ENCODE measurements at regions not wholly inside any gene's neighbourhood (a gene's known extent, or its start where the extent isn't known, plus 50 kb on each side); places are given as distances from the start of the nearest gene placed in this dataset.
"Not testable (repeated sequence)": the region's sequence is repeated elsewhere in the genome, so short reads cannot be mapped to it uniquely, and the experiment has no call there.

DNA sequence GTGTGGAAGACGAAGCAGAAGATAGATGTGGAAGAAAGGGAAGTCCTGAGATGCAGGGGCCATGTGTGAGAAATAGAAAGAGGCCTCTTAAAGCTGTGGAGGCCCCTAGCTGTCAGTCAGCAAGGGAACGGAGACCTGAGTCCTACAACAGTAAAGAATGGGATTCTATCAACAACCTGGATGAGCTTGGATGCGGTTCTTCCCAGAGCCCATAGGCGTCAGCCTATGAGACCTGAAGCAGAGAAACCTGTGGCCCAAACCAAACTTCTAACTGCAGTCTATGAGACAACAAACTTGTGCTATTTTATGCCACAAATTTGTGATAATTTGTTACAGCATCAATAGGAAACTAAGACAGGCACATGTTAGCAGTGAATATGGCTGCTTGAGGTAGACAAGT lies 583.7 kb downstream of the ADCYAP1 start:
- DNase-seq (ENCODE audit: low read depth in 3 of 3) = no peak

- DNase-seq (ENCODE audit: low read depth in 3 of 3) = no peak
Observed at GRCh38 chr18:1488957-1489356, 584.3 kb downstream of the ADCYAP1 start.

- DNase-seq (ENCODE audit: low read depth in 3 of 3) = no peak
Observed at GRCh38 chr18:1495387-1495786, 590.7 kb downstream of the ADCYAP1 start.

- DNase-seq (ENCODE audit: low read depth in 3 of 3) = no peak
Observed at GRCh38 chr18:1496096-1496495, 591.4 kb downstream of the ADCYAP1 start.

DNA sequence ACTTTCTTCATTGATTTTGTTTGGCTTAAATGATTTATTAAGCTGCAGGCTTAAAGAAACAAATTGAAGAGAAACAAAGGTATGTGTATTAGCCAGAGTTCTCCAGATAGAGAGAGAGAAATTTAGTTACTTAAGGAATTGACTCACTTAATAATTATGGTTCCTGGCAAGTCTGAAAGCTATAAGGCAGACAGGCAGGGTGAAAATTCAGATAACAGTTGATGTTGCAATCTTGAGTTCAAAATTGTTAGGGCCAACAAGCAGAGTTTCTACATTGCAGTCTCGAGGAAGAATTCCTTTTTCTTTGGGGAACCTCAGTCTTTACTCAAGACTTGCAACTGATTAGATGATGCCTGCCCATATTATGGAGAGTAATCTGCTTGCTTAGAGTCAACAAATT lies 593.5 kb downstream of the ADCYAP1 start:
- no peak for DNase-seq (ENCODE audit: low read depth in 3 of 3)

DNA sequence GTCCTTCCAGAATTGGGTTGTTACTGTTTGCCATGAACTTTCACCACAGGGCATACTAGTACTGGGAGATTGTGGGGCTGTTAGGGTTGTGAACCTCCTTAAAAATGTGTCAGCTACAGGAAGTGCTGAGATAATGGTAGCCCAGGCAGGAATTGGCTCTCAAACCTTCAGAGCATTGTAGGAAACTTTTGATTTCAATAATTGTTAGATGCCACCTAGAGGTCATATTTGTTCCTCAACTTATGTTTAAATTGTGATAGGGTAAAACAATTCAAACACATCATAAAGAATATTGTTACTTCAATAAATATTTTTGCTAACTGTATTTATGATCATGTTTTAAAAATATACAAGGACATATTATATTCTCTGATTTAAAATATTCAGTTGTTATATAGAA lies 594.6 kb downstream of the ADCYAP1 start:
- DNase-seq (ENCODE audit: low read depth in 3 of 3) = no peak

GRCh38 chr18:1503847-1504246 lies 599.2 kb downstream of the ADCYAP1 start:
- DNase-seq (ENCODE audit: low read depth in 3 of 3) = no peak

DNA sequence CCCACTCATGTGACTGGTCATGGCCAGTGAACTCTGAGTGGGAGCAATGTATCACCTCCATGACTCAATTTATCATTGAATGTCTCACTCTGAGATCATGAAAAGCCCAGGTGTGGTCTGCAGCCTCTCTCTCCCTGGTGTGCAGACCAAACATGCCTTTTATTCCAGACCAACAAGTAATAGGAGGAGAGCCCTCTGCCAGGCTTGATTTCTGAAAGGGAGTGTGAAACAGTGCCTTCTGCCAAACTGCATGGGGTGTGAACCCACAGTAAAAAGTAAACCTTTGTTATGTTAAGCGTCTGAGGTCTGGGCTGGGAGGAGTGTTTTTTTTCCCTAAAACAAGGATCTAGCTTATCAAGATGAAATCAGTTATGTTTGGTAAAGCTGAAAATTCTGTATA lies 601.2 kb downstream of the ADCYAP1 start:
- no peak for DNase-seq (ENCODE audit: low read depth in 3 of 3)

GRCh38 chr18:1510542-1511179 lies 606.0 kb downstream of the ADCYAP1 start:
- DNase-seq (ENCODE audit: low read depth in 3 of 3) = no peak

- DNase-seq (ENCODE audit: low read depth in 3 of 3) = no peak
Observed at GRCh38 chr18:1511619-1512311, 607.1 kb downstream of the ADCYAP1 start.

DNA sequence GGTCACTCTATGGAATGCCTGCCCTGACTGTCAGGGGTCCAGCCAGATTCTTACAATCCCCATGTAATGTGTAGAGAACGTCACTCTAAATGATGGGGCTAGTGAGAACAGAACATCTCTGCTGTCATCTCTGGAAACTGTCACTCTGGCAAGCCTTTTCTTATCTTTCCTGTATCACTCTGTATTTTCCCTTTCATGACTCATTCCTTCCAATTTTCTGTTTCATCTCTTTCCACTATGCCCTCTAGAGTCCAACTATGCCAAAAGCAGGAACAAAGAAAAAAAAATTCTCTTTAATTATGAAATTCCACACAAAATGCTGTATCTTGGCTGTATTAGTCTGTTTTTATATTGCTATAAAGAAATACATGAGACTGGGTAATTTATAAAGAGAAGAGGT lies 608.8 kb downstream of the ADCYAP1 start:
- DNase-seq (ENCODE audit: low read depth in 3 of 3) = no peak

DNA sequence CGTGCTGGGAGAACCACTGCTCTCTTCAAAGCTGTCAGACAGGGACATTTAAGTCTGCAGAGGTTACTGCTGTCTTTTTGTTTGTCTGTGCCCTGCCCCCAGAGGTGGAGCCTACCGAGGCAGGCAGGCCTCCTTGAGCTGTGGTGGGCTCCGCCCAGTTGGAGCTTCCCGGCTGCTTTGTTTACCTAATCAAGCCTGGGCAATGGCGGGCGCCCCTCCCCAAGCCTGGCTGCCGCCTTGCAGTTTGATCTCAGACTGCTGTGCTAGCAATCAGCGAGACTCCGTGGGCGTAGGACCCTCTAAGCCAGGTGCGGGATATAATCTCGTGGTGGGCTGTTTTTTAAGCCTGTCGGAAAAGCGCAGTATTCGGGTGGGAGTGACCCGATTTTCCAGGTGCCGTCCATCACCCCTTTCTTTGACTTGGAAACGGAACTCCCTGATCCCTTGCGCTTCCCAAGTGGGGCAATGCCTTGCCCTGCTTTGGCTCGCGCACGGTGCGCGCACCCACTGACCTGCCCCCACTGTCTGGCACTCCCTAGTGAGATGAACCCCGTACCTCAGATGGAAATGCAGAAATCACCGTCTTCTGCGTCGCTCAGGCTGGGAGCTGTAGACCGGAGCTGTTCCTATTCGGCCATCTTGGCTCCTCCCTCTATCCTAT lies 617.0 kb downstream of the ADCYAP1 start:
- not testable (repeated sequence) for DNase-seq (ENCODE audit: low read depth in 3 of 3)

GRCh38 chr18:1522249-1522615 lies 617.6 kb downstream of the ADCYAP1 start:
- DNase-seq (ENCODE audit: low read depth in 3 of 3) = no peak

DNA sequence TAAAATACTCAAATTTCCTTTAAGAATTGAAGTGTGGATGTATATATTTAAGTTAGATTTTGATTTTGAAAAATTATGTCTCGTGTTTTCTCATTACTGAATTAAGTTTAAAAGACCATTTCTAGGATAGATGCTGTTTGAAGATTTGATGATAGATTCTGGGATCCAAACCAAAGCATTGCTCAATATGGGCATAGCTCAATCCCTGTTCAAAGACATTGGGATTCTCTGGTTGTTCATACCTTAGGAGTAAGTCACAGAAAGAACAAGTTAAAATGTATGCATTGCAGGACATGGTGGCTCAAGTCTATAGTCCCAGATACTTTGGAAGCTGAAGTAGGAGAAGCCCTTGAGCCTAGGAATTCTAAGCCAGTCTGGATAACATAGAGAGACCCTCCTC lies 622.3 kb downstream of the ADCYAP1 start:
- no peak for DNase-seq (ENCODE audit: low read depth in 3 of 3)

- no peak for DNase-seq (ENCODE audit: low read depth in 3 of 3)
Observed at GRCh38 chr18:1527805-1528204, 623.1 kb downstream of the ADCYAP1 start.

GRCh38 chr18:1528447-1528846 lies 623.8 kb downstream of the ADCYAP1 start:
- no peak for DNase-seq (ENCODE audit: low read depth in 3 of 3)

- DNase-seq (ENCODE audit: low read depth in 3 of 3) = no peak
Observed at GRCh38 chr18:1528964-1529509, 624.4 kb downstream of the ADCYAP1 start.

GRCh38 chr18:1530650-1531049 lies 626.0 kb downstream of the ADCYAP1 start:
- DNase-seq (ENCODE audit: low read depth in 3 of 3) = no peak

DNA sequence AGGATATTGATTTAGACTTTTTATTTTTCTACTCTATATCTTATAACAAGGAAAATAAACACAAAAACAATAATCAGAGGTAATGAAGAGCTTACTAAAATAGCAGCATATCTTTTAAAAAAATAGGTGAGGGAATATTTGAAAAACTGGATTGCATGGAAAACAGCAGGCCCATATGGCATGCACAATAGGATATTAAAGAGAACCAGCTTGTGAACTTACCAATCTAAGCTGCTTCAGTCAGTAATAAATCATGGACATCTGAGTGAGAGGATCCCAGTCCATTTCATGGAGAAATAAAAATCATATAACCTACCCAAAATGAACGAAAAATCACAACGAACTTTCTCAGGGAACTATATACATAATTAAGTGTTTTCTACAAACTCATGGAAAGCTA lies 634.6 kb downstream of the ADCYAP1 start:
- DNase-seq (ENCODE audit: low read depth in 3 of 3) = no peak

DNA sequence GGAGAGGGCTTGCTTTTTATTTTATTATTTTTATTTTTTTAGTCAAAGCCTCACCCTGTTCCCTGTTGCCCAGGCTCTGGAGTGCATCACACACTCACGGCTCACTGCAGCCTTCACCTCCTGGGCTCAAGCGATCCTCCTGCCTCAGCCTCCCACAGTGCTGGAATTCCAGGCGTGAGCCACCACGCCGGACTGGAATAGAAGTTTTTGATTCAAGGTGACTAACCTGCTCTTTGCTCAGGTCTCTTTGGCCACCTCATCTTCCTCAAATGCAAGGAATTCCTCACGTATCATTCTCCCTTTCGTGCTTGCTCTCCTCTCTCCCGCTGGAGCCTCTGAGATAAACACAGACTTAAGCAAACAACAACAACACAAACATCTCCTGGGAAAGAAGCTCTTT lies 636.8 kb downstream of the ADCYAP1 start:
- DNase-seq (ENCODE audit: low read depth in 3 of 3) = no peak

GRCh38 chr18:1542230-1542774 lies 637.6 kb downstream of the ADCYAP1 start:
- DNase-seq (ENCODE audit: low read depth in 3 of 3) = no peak

DNA sequence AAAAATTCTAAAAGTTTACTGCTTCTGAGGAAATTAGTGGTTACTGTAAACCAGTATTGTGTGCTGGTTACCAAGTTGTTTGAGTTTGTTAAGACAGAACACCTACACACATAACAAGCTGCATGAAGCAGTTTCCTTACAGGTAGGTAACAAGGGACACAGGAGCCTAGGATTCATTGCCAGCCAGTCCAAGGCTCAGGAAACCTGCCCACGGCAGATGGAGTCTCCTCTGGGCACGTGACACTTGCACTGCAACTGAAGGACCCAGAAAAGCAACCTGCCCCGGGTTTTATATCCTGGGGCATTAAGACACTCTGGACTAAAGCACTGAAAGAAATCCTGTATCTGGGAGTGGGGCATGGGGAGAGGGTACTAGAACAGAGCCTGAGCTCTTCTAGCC lies 639.3 kb downstream of the ADCYAP1 start:
- no peak for DNase-seq (ENCODE audit: low read depth in 3 of 3)

- not testable (repeated sequence) for DNase-seq (ENCODE audit: low read depth in 3 of 3)
Observed at GRCh38 chr18:1557711-1558110, 653.0 kb downstream of the ADCYAP1 start.
